T1000 (cell line): ENCODE measurements at regions not wholly inside any gene's neighbourhood (a gene's known extent, or its start where the extent isn't known, plus 50 kb on each side); places are given as distances from the start of the nearest gene placed in this dataset.
"Not testable (repeated sequence)": the region's sequence is repeated elsewhere in the genome, so short reads cannot be mapped to it uniquely, and the experiment has no call there.

ENCODE experiments used
- DNase-seq: peaks from one replicate; lab custom pipeline; 2025; ENCODE audit warnings: mixed read lengths; lab: John Stamatoyannopoulos, UW

DNA sequence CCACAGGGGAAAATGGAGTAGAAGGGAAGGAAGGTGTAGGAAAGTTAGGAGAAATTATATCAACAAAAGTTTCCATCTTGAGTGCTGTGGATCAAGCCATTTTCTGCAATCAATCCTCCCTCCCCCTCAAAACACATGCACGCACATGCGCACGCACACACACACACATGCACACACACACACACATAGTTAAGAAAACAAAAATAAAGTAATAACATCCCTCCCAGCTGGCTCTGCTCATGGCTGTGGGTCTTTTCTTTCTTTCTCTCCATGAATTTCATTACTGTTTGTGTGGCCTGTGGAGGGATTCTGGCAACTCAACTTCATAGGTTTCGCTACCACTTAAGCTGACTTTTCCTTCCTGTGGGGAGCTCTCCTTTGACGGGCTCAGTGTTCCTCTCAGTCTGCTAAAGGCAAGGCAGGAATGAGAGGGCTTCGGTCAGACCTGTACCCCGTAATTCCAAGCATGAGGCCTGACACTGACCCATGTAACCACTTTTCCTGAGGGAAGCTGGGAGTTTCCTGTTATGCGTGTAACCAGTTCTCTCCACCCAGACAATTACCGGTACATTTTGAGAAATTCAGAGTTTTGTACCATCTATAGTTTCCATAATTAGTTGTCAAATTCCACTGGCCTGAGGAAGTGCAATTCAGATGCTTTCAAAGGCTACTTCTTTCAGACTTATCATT is 79.8 kb downstream of the ZNF92 start:
- no peak for DNase-seq

DNA sequence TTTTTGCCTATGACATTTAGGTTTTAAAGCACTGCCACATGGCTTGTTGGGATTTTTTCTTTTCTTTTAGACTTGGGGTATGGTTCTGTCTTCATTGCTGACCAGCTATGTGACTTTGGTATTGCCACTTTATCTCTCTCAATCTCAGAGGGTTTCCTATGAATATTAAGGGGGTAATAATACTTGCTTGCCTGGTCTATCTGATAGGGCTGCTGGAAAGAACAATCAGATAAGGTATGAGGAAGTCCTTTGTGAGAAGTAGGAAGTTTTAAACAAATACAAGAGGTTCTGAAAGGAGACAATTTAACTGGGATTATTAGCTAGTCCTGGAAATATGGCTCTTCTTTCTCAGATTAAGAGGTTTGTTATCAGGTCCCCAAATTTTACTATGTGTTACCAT is 80.8 kb downstream of the ZNF92 start:
- DNase-seq = no peak

DNA sequence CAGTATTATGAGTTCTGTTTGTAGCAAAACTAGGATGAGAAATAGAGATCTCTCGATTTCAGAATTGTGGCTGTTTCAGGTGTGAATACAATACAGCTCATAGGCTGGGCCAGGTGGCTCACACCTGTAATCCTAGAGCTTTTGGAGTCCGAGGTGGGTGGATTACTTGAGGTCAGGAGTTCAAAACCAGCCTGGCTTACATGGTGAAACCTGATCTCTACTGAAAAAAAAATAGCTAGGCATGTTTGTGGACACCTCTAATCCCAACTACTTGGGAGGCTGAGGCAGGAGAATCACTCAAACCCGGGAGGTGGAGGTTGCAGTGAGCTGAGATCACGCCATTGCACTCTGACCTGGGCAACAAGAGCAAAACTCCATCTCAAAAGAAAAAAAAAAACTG is 81.4 kb downstream of the ZNF92 start:
- DNase-seq = not testable (repeated sequence)

GRCh38 chr7:65457705-65458104 is 84.0 kb downstream of the ZNF92 start:
- no peak for DNase-seq

GRCh38 chr7:65459438-65459837 is 85.8 kb downstream of the ZNF92 start:
- DNase-seq = no peak

- no peak for DNase-seq
These were observed 88.6 kb downstream of the ZNF92 start for GRCh38 chr7:65462148-65462716.

- DNase-seq = no peak
These were observed 89.5 kb downstream of the ZNF92 start for GRCh38 chr7:65463184-65463583.

- DNase-seq = not testable (repeated sequence)
These were observed 96.4 kb downstream of the ZNF92 start for GRCh38 chr7:65469919-65470558.

- DNase-seq = no peak
These were observed 97.9 kb downstream of the ZNF92 start for GRCh38 chr7:65471587-65471986.

- DNase-seq = no peak
These were observed 101.5 kb downstream of the ZNF92 start for GRCh38 chr7:65475040-65475726.

DNA sequence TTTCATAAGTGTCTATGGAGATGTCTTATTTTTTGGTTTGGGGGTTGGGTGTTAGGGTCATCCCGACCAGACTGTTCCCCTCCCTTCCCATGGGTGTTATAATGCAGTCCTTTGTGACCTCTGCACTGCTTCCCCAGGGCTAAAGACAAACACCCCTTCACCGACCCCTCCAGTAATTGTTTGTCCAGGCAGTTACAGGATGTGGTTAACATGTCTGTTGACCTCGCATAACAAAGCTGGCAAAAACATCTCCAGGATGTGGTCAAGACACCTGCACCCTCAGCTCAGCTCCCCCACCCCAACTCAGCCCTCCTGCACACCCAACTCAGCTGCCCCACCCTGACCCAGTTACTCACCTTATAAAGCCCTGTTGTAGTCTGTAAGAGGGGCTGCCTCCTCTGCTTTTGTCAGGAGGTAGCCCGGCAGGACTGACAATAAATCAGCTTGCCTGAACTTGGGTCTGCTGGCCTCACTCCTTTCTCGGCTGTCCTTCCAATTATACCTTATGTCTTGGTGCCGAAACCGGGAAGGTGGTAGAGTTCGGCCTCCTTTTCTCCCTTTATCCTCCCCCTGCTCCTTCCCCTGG is 102.2 kb downstream of the ZNF92 start:
- no peak for DNase-seq

DNA sequence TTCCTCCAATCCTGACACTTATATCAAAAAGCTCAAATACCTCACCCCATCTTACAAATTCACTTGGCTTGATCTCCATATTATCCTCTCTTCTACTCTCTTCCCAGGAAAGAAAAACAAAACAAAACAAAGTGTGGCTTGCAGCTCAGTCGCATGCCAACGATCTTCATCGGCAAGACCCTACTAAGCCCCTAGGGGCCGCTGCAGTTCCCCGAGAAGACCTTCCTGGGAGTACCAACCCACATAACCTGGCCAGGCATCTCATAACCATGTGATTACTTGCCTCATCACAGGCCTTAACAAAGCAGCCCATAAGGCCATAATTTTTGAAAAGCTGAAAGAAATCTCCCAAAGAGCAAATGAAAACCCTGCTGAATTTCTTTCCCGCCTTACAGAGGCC is 103.7 kb downstream of the ZNF92 start:
- DNase-seq = no peak

- no peak for DNase-seq
These were observed 115.7 kb downstream of the ZNF92 start for GRCh38 chr7:65489260-65489767.

- DNase-seq = not testable (repeated sequence)
These were observed 123.0 kb downstream of the ZNF92 start for GRCh38 chr7:65496697-65497096.

DNA sequence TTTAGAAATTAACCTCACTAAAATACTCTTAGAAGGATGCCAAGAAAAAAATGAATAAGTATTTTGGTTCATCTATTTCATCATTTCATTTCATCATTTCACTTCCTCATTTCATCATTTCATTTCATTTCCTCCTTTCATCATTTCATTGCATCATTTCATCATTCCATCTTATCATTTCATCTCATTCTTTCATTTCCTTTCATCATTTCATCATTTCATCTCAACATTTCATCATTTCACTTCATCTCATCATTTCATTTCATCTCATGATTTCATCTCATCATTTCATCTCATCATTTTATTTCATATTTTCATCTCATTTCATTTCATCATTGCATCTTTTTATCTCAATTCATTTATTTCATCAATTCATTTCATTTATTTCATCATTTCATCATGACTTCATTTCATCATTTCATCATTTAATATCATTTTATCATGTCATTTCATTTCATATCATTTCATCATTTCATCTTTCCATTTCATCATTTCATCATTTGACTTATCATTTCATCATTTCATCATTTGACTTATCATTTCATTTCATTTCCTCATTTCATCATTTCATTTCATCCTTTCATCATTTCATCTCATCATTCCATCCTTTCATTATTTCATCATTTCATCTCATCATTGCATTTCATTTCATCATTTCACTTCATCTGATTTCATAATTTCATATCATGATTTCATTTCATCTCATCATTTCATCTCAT is 129.9 kb downstream of the ZNF92 start:
- DNase-seq = no peak

DNA sequence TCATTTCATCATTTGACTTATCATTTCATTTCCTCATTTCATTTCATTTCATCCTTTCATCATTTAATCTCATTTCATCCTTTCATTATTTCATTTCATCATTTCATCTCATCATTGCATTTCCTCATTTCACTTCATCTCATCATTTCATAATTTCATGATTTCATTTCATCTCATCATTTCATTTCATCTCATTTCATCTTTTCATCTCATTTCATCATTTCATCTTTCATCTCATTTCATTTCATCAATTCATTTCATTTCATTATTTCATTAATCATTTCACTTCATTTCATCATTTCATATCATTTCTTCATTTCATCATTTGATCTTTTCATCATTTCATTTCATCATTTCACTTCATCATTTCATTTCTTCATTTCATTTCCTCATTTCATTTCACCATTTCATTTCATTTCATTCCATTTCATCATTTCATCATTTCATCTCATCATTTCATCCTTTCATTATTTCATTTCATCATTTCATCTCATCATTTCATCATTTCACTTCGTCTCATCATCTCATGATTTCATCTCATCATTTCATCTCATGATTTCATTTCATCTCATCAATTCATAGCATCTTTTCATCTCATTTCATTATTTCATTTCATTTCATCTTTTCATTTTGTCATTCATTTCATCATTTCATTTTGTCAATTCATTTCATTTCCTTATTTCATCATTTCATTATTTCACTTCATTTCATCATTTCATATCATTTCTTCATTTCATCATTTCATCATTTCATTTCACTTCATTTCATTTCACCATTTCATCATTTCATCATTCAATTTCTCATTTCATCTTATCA is 131.1 kb downstream of the ZNF92 start:
- not testable (repeated sequence) for DNase-seq

DNA sequence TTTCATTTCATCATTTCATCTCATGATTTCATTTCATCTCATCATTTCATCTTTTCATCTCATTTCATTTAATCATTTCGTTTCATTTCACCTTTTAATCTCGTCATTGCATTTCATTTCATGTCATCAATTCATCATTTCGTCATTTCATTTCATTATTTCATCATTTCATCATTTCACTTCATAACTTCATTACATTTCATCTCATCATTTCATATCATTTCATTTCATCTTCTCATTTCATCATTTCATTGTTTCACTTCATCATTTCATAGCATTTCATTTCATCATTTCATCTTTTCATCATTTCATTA is 131.6 kb downstream of the ZNF92 start:
- not testable (repeated sequence) for DNase-seq

DNA sequence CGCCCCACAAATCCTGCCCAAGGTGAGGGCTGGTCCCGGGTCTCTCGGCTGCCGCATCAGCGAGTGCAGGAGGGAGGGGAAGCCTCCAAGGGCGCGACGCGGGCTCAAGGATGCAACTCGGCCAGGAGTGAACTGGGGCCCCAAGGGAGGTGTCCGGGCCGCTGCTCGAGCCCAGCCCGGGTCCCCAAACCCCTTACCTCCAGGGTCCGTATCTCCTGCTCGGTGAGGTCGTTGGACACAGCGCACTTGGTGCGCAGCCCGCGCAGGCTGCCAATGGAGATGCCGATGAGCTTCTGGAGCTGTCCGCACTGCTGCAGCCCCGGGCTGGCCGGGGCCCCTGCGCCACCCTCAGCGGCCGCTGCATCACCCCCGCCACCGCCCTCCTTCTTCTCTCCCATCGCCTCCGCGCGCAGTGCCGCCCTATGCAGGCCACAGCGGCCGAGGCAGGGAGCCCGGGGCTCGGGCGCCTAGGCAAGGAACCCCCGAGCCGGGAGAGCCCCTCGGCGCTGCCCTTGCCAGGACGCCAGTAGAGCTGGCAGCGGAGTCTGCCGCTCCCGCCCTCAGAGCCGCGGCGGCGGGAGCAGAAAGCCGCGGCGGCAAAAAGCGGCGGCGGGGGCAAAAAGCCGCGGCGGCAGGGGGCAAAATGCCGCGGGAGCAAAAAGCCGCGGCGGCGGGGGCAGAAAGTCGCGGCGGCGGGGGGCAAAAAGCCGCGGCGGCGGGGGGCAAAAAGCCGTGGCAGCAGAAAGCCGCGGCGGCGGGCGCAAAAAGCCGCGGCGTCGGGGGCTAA is 135.1 kb downstream of the ZNF92 start:
- not testable (repeated sequence) for DNase-seq

- no peak for DNase-seq
These were observed 135.9 kb downstream of the ZNF92 start for GRCh38 chr7:65509368-65510186.
